GM18907 (cell line): ENCODE measurements at regions not wholly inside any gene's neighbourhood (a gene's known extent, or its start where the extent isn't known, plus 50 kb on each side); places are given as distances from the start of the nearest gene placed in this dataset.

Source experiments
- ATAC-seq: cut with Tn5 transposase; IDR thresholded peaks from one replicate; pipeline ENCODE4 v1.9.1; 2021; ENCODE audit warnings: mild to moderate bottlenecking, moderate library complexity; ENCODE audit not compliant: unreplicated experiment

GRCh38 chr2:60067006-60067405, 486.4 kb downstream of the BCL11A start:
- ATAC-seq = no peak

- ATAC-seq = no peak
Measured at GRCh38 chr2:60066096-60066839, 487.2 kb downstream of the BCL11A start.

DNA sequence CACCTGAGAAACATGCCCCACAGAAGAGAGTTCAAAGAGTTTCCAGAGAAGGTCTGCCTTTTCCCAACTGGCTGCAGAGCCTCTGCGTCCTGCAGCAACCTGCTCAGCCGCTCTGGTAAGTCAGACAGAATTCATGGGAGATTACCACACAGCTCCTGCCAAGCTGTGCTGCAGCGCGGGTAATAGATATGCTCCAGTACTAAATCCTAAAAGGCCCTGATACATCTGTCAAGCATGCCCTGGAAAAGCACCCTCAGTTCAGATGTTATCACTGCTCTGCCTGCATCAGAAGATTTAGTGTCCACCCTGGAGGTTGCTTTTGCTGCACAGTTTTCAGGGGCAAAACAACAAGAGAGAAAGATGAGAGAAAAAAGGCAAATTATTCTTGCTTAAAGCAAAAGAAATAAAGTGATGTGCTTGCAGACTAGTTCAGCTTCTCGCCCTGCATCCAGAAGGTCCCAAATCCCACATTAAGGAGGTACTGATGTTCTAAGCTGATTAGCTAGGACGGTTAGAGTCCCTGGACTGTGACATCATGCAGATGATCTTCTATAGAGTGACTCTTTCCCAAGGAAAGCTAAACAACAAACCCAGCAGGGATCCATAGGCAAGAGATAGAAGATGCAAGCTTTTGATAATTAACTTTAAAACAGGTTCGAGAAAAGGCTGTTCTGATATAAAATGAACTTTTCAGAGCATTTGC, 488.6 kb downstream of the BCL11A start:
- no peak for ATAC-seq

GRCh38 chr2:60058781-60059180, 494.7 kb downstream of the BCL11A start:
- ATAC-seq = peak; percentile 53

GRCh38 chr2:60054571-60055340, 498.7 kb downstream of the BCL11A start:
- ATAC-seq = no peak

GRCh38 chr2:60053791-60054190, 499.7 kb downstream of the BCL11A start:
- no peak for ATAC-seq

DNA sequence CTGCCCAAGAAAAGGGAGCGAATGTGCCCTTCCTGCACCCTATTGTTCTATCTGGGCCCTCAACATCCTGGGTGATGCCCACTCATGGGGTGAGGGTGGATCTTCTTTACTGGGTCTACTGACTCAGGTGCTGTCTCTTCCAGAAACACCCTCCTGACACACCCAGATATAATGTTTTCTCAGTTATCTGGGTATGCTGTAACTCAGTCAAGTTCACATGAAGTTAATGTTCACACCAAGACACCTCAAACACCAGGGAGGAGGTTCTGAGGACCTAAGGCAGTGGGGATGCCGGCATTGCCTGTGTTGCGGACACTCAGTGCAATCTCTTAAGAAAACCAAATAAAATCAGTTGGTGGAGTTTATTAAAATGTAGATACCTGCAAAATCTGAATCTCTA, 500.9 kb downstream of the BCL11A start:
- ATAC-seq = no peak

GRCh38 chr2:60051991-60052390, 501.5 kb downstream of the BCL11A start:
- no peak for ATAC-seq

DNA sequence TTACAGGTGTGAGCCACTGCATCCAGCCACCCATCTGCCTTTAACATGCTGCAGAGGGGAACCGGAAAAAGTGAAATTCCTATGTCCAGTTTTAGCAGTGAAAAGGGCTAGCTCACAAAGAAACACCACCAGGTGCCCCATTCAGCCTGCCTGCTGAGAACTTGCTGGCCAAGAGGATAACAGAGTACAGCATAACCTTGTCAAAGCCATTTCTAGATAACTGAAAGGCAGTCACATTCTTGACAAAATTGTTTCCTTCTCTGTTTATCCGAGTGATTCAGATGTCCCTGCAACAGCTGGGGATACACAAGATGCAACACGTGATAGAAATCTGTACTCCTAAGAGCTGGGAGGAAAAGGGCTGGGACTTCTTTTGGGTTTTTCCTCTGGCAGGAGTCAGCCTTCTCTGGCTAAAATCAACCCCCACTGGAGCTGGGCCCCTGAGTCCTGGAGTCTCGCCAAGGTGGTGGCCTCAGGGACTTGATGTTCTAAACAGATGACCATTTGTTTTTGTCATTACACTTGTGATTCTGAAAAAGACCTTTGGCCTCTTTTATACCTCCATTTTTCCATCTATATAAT, 505.4 kb downstream of the BCL11A start:
- no peak for ATAC-seq

GRCh38 chr2:60047347-60047746, 506.1 kb downstream of the BCL11A start:
- no peak for ATAC-seq

GRCh38 chr2:60046529-60046928, 506.9 kb downstream of the BCL11A start:
- ATAC-seq = no peak

GRCh38 chr2:60045456-60045855, 508.0 kb downstream of the BCL11A start:
- no peak for ATAC-seq

DNA sequence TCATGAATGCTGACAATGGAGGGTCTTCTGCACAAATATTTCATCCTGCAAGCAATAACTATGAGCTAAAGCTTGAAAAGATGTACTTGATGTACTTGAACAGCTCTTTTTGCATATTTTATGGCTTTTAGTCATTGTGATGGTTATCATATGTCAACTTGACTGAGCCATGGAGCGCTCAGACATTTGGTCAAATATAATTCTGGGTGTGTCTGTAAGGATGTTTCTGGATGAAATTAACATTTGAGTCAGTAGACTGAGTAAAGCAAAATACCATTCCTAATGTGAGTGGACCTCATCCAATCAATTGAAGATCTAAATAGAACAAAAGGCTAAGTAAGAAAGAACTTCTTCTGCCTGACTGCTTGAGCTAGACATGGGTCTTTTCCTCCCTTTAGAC, 509.0 kb downstream of the BCL11A start:
- ATAC-seq = no peak

DNA sequence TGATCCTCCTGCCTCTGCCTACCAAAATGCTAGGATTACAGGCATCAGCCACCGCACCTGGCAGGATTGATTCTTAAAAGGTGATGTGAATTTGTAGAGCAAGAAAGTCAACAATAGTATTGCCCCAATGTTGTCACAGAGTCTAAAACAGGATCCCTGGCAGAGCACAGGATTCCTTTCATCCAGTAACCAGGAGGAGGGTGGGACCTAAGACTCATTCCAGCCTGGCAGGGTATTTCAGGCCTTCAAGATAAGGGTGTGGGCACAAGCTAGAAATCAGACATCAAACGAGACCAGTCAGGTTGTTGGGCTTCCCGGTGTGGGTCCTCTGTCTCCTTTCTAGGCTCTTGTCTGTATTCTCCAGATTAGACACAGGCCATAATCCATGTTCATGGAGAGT, 511.4 kb downstream of the BCL11A start:
- no peak for ATAC-seq

- no peak for ATAC-seq
Measured at GRCh38 chr2:60033325-60033724, 520.1 kb downstream of the BCL11A start.

DNA sequence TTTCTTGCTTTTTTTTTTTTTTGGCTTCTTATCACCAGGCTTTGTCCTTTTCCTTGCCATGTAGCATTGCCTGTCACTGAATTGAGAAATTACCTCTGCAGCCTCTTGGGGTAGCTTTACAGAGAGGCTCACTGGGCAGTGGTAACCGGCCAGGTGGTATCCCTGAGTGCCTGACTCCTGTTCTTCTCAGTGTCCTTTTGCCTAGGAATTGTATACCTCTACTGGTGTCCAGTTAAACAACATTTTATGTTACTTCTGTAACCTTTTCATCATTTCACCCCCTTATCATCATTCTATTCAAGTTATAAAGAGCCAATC, 523.9 kb downstream of the BCL11A start:
- no peak for ATAC-seq

DNA sequence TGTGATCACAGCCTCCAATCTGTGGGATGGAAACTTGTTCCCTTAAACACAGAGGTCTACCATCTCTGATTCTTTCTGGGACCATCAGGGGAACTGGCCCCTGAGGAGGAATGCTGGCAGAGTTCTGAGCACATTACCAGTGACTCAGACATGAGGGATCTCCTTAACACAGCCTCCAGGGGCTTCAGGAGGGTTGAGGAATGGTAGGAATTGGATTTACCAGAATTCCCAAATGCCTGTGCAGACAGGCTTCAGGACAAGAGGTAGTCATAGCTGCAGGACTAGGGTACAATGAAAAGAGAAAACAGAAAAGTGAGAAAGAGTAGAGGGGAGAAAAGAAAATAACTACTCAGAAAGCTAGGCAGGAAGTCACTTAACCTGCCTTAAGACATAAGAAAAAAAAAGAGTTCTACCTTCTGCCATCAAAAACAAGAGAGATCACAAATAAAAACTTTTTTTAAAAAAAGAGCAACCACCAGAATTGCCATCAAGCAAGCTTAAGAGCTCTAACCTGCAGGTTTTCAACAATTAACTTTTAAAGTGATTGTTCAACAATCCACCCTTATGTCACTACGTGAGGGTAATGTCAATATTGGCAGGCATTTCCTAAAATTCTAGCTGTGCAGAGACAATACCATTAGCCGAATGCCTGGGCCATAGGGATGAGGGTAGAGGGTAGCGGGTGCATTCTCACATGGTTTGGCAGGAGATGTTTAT, 524.4 kb downstream of the BCL11A start:
- no peak for ATAC-seq

GRCh38 chr2:60025496-60025895, 528.0 kb downstream of the BCL11A start:
- ATAC-seq = no peak

GRCh38 chr2:60023256-60023985, 530.0 kb downstream of the BCL11A start:
- ATAC-seq = no peak

GRCh38 chr2:60007671-60008070, 545.8 kb downstream of the BCL11A start:
- no peak for ATAC-seq
